Activated CD4-positive, alpha-beta memory T cell treated with anti-CD3 and anti-CD28 coated beads, Interleukin-2, amount 10 ng/mL, durations not matched to agents 7 days and 5 days (primary cell): ENCODE measurements at regions not wholly inside any gene's neighbourhood (a gene's known extent, or its start where the extent isn't known, plus 50 kb on each side); places are given as distances from the start of the nearest gene placed in this dataset.

ENCODE experiments used
- CTCF ChIA-PET: fragments of 350-600 bp; sonication (Branson Sonifier 250); formaldehyde crosslinking; loops from one replicate; lab custom pipeline; 2021; ENCODE audit warnings: antibody characterized with exemption, inconsistent platforms; lab: Charles Lee
- POLR2A ChIA-PET: fragments of 350-600 bp; sonication (Branson Sonifier 250); formaldehyde crosslinking; loops from one replicate; lab custom pipeline; 2021; ENCODE audit warnings: antibody characterized with exemption; lab: Charles Lee
- DNase-seq: peaks from one replicate; pipeline ENCODE4 v3.0.0-alpha.2; 2020
- H3K27ac Mint-ChIP-seq: one replicate; pipeline ENCODE4 v1.8.0; 2021; ENCODE audit warnings: mild to moderate bottlenecking, mixed read lengths
- H3K27me3 Mint-ChIP-seq: one replicate; pipeline ENCODE4 v1.8.0; 2021; ENCODE audit warnings: mixed read lengths
- H3K36me3 Mint-ChIP-seq: one replicate; pipeline ENCODE4 v1.8.0; 2021; ENCODE audit warnings: low read depth, mixed read lengths
- H3K4me1 Mint-ChIP-seq: one replicate; pipeline ENCODE4 v1.8.0; 2021; ENCODE audit warnings: mixed read lengths
- H3K4me3 Mint-ChIP-seq: one replicate; pipeline ENCODE4 v1.8.0; 2021; ENCODE audit warnings: mild to moderate bottlenecking, mixed read lengths
- H3K9me3 Mint-ChIP-seq: one replicate; pipeline ENCODE4 v1.8.0; 2021; ENCODE audit warnings: mixed read lengths

DNA sequence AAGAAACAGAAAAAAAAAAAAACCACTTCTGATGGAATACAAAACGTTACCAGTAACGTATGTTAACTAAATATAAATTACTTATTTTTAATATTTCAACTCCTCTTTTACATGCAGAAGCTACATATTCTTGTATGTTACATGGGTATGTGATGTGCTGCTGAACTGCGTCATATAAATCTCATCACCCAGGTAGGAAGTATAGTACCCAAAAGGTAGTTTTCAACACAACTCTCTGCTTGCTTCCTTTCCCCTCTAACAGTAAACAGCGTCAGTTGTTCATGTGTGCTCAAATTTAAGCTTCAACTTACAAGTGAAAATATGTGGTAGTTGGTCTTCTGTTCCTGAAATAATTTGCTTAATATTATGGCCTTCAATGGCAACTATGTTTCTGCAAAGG lies 250.0 kb upstream of the RBMY1B start:
- DNase-seq = no peak
- ChIA-PET CTCF (interaction anchor here (1.2 kb wide), 1 partner anchor 158 kb away, joined by 3 read pairs; no protein-coding TSS in a partner anchor), POLR2A (interaction anchor here (0.9 kb wide), 1 partner anchor 38 kb away, joined by 3 read pairs; no protein-coding TSS in a partner anchor)
- H3K9me3 Mint-ChIP-seq = no peaks in the 10 kb centered on the region
- peaks cover 5% of the 10 kb centered on the region for H3K36me3 Mint-ChIP-seq
- peaks cover 33% of the 10 kb centered on the region for H3K4me1 Mint-ChIP-seq
- H3K27me3 Mint-ChIP-seq = no peaks in the 10 kb centered on the region
- no peak overlapping the region for H3K27ac Mint-ChIP-seq
- H3K4me3 Mint-ChIP-seq = no peak overlapping the region

DNA sequence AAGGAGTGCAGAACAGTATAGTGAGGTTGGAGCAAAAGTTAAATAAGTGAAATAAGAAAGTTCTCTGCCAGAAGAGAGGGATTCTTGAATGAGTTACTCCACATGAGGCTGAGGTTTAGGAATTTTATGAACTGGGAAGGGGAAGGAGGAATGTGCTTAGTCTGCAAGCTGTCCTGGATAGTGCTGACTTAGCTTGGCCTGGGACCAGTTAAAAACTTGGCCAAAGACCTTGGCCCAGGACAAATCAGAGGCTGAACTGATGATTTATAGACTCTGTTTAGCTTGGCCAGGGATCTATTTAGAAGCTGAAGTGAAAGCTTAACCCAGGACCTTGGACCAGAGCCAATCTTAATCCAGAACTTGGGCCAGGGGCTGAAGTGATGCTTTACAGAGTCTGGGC lies 244.4 kb upstream of the RBMY1B start:
- POLR2A ChIA-PET = no interaction called here
- CTCF ChIA-PET = no interaction called here
- H3K36me3 Mint-ChIP-seq = peaks cover 3% of the 10 kb centered on the region

GRCh38 chrY:21267164-21267563 lies 244.0 kb upstream of the RBMY1B start:
- Mint-ChIP-seq H3K36me3 (peaks cover 3% of the 10 kb centered on the region), H3K9me3 (no peaks in the 10 kb centered on the region), H3K4me1 (no peaks in the 10 kb centered on the region), H3K27ac (no peak overlapping the region), H3K27me3 (no peaks in the 10 kb centered on the region), H3K4me3 (no peak overlapping the region)
- no peak for DNase-seq
- ChIA-PET POLR2A (no interaction called here), CTCF (no interaction called here)

More for the DNA sequence above, 244.4 kb upstream of the RBMY1B start:
- Mint-ChIP-seq H3K27me3 (no peaks in the 10 kb centered on the region), H3K4me3 (no peak overlapping the region), H3K9me3 (no peaks in the 10 kb centered on the region), H3K4me1 (peaks cover 2% of the 10 kb centered on the region), H3K27ac (no peak overlapping the region)
- DNase-seq = no peak

DNA sequence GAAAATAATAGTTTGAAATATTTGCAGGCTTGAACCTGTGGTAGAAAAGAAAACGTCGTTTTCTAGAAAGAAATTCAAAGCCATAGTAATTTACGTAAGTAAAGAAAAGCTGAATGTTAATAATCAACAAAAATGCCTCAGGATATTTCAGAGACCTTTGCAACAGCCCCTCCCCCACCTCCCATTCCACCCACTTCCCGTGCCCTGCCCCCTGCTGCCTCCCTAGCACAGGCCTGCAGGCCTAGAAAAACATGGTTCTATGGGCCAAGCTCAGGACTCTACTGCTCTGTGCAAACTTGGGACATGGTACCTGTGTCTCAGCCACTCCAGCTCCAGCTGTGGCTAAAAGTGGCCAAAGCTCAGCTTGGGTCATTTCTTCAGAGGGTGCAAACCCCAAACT lies 223.4 kb upstream of the RBMY1B start:
- H3K27me3 Mint-ChIP-seq = no peaks in the 10 kb centered on the region
- ChIA-PET POLR2A (no interaction called here), CTCF (no interaction called here)
- H3K4me3 Mint-ChIP-seq = no peak overlapping the region
- H3K36me3 Mint-ChIP-seq = no peaks in the 10 kb centered on the region
- H3K27ac Mint-ChIP-seq = no peak overlapping the region
- no peaks in the 10 kb centered on the region for H3K9me3 Mint-ChIP-seq
- DNase-seq = no peak
- H3K4me1 Mint-ChIP-seq = no peaks in the 10 kb centered on the region

GRCh38 chrY:21288908-21289307 lies 222.2 kb upstream of the RBMY1B start:
- CTCF ChIA-PET = no interaction called here
- H3K4me3 Mint-ChIP-seq = no peak overlapping the region
- no peaks in the 10 kb centered on the region for H3K4me1 Mint-ChIP-seq
- H3K27ac Mint-ChIP-seq = no peak overlapping the region
- POLR2A ChIA-PET = no interaction called here
- no peaks in the 10 kb centered on the region for H3K9me3 Mint-ChIP-seq
- no peaks in the 10 kb centered on the region for H3K36me3 Mint-ChIP-seq
- no peak for DNase-seq
- no peaks in the 10 kb centered on the region for H3K27me3 Mint-ChIP-seq

DNA sequence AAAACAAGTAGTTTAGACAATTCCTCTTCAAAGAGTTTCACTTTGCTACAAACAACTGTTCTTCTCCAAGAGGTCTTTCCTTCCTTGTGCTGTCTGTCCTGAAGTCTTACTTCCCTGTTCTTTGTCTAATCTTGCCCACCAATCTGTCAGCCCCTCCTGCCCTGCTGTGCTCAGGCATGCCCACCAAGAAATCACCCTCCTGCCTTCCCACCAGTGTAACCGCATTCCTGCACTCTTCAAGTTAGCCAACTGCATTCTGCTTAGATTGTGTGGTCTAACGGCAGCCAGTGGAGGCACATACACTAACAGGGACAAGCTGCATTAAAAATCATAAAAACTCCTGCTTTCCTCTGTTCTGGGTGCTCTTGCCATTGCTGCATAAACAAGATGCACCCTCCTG lies 215.9 kb upstream of the RBMY1B start:
- Mint-ChIP-seq H3K9me3 (no peaks in the 10 kb centered on the region), H3K27ac (no peak overlapping the region), H3K27me3 (peaks cover 3% of the 10 kb centered on the region), H3K4me3 (no peak overlapping the region), H3K4me1 (no peaks in the 10 kb centered on the region), H3K36me3 (no peaks in the 10 kb centered on the region)
- no peak for DNase-seq
- CTCF ChIA-PET = no interaction called here
- POLR2A ChIA-PET = no interaction called here

GRCh38 chrY:21302278-21302677 lies 208.9 kb upstream of the RBMY1B start:
- Mint-ChIP-seq H3K9me3 (no peaks in the 10 kb centered on the region), H3K4me1 (no peaks in the 10 kb centered on the region), H3K27me3 (no peaks in the 10 kb centered on the region), H3K27ac (no peak overlapping the region), H3K36me3 (no peaks in the 10 kb centered on the region), H3K4me3 (no peak overlapping the region)
- DNase-seq = no peak
- ChIA-PET POLR2A (no interaction called here), CTCF (no interaction called here)

GRCh38 chrY:21315366-21315765 lies 195.8 kb upstream of the RBMY1B start:
- DNase-seq = no peak
- no peaks in the 10 kb centered on the region for H3K9me3 Mint-ChIP-seq
- H3K4me3 Mint-ChIP-seq = no peak overlapping the region
- H3K27me3 Mint-ChIP-seq = peaks cover 4% of the 10 kb centered on the region
- CTCF ChIA-PET = no interaction called here
- no peak overlapping the region for H3K27ac Mint-ChIP-seq
- no peaks in the 10 kb centered on the region for H3K36me3 Mint-ChIP-seq
- POLR2A ChIA-PET = no interaction called here
- no peaks in the 10 kb centered on the region for H3K4me1 Mint-ChIP-seq
